Panc1 (cell line): ENCODE measurements at regions not wholly inside any gene's neighbourhood (a gene's known extent, or its start where the extent isn't known, plus 50 kb on each side); places are given as distances from the start of the nearest gene placed in this dataset.
A peak's percentile ranks its signal among the peaks of the same experiment; 100 is the strongest.

Experiments used
- ATAC-seq: fragments of 200-7000 bp; cut with Tn5 transposase; 2 replicates; pipeline ENCODE4 v1.9.1; 2020; ENCODE audit warnings: mild to moderate bottlenecking, moderate library complexity
- BruUV-seq: library from RNA; stranded (reverse); fragments of 400-500 nt; replicated peaks from 2 replicates; lab custom pipeline; 2021; lab: Mats Ljungman, UMichigan
- CTCF ChIA-PET: fragments of 300-600 bp; sonication (Branson Sonifier 250); formaldehyde crosslinking; loops from one replicate; lab custom pipeline; 2022; ENCODE audit warnings: antibody characterized with exemption; lab: Charles Lee
- POLR2A ChIA-PET: fragments of 300-600 bp; sonication (Branson Sonifier 250); formaldehyde crosslinking; loops from one replicate; lab custom pipeline; 2022; ENCODE audit warnings: antibody characterized with exemption; lab: Charles Lee
- DNase-seq: peaks from one replicate; pipeline ENCODE4 v3.0.0-alpha.2; 2010; ENCODE audit warnings: low read depth, low spot score
- H3K27ac ChIP-seq: 2 replicates; pipeline ENCODE4 v1.5.1; 2011; ENCODE audit warnings: mild to moderate bottlenecking, low read length, inconsistent platforms
- H3K27me3 ChIP-seq: fragments of 200-500 bp; sonication (Bioruptor generic); 2 replicates; pipeline ENCODE4 v1.6.0; 2014; ENCODE audit warnings: low read length, inconsistent platforms; ENCODE audit not compliant: control insufficient read depth, insufficient read depth
- H3K36me3 ChIP-seq: fragments of 200-500 bp; sonication (Bioruptor generic); 2 replicates; pipeline ENCODE4 v1.5.1; 2014; ENCODE audit warnings: inconsistent platforms, mild to moderate bottlenecking, low read length, moderate library complexity; ENCODE audit not compliant: control insufficient read depth, insufficient read depth
- H3K4me1 ChIP-seq: 2 replicates; pipeline ENCODE4 v1.5.1; 2011; ENCODE audit warnings: inconsistent platforms, mild to moderate bottlenecking, low read length, moderate library complexity; ENCODE audit not compliant: control insufficient read depth, insufficient read depth
- H3K4me3 ChIP-seq, 2 experiments: 2 replicates each; pipeline ENCODE4 v1.5.1; 2011 to 2012; ENCODE audit warnings: low read depth in 2 of 2, low read length in 2 of 2, mild to moderate bottlenecking in 2 of 2, inconsistent platforms in 1 of 2, moderate library complexity in 1 of 2
- H3K9me3 ChIP-seq: fragments of 200-500 bp; sonication (Bioruptor generic); 2 replicates; pipeline ENCODE4 v1.5.1; 2014; ENCODE audit warnings: low read depth, mild to moderate bottlenecking, inconsistent platforms, low read length, moderate library complexity; ENCODE audit not compliant: control insufficient read depth, insufficient read depth
- POLR2AphosphoS5 ChIP-seq: IDR thresholded peaks from 2 replicates; pipeline ENCODE4 v1.6.1; 2012; ENCODE audit warnings: mild to moderate bottlenecking, low read depth, low read length, moderate library complexity
- REST ChIP-seq, 2 experiments: IDR thresholded peaks; 2 replicates each; pipeline ENCODE4 v1.6.1; 2011 to 2012; ENCODE audit warnings: low read depth in 2 of 2, control low read depth in 1 of 2, low read length in 1 of 2, mild to moderate bottlenecking in 1 of 2, moderate library complexity in 1 of 2; ENCODE audit not compliant: insufficient read depth in 1 of 2
- SIN3A ChIP-seq: IDR thresholded peaks from 2 replicates; pipeline ENCODE4 v1.6.1; 2012; ENCODE audit warnings: low read depth, mild to moderate bottlenecking, low read length, moderate library complexity, borderline replicate concordance; ENCODE audit not compliant: insufficient read depth
- TCF7L2 ChIP-seq: IDR thresholded peaks from 2 replicates; pipeline ENCODE4 v1.6.1; 2011; ENCODE audit warnings: mild to moderate bottlenecking, low read depth, low read length, inconsistent platforms
- in situ Hi-C: cut with HindIII; loops from 2 replicates; pipeline ENCODE4 v1.10.0; 2016; ENCODE audit warnings: low sequenced_read_pairs, low pct_unique_long_range_greater_than_20kb
- intact Hi-C: fragments of 100-400 bp; cut with micrococcal nuclease; formaldehyde crosslinking; loops from one replicate; pipeline ENCODE4 v1.10.0; 2022; ENCODE audit not compliant: unreplicated experiment
- TF ChIP-seq, protein P1 (sequence below): fragments of 450-650 bp; IDR thresholded peaks from 2 replicates; pipeline ENCODE4 v1.5.1; 2017; ENCODE audit warnings: mild to moderate bottlenecking

GRCh38 chr15:95848126-95848525 lies 482.4 kb upstream of the NR2F2 start:
- intact Hi-C loops: no loop called here
- no peaks in the 10 kb centered on the region for H3K36me3 ChIP-seq
- H3K4me3 ChIP-seq: no peak overlapping the region
- POLR2A ChIA-PET: no interaction called here
- H3K27ac ChIP-seq: no peak overlapping the region
- H3K4me1 ChIP-seq: no peaks in the 10 kb centered on the region
- BruUV-seq: no TSS peak
- CTCF ChIA-PET: no interaction called here
- TF ChIP-seq TCF7L2 (no peak), POLR2AphosphoS5 (no peak), SIN3A (no peak), REST (IDR thresholded peaks at IDR 0.05; ENCODE audit: insufficient read depth in 1 of 2, low read depth in 2 of 2, low read length in 1 of 2) (no peak)
- TF ChIP-seq, protein P1, sequence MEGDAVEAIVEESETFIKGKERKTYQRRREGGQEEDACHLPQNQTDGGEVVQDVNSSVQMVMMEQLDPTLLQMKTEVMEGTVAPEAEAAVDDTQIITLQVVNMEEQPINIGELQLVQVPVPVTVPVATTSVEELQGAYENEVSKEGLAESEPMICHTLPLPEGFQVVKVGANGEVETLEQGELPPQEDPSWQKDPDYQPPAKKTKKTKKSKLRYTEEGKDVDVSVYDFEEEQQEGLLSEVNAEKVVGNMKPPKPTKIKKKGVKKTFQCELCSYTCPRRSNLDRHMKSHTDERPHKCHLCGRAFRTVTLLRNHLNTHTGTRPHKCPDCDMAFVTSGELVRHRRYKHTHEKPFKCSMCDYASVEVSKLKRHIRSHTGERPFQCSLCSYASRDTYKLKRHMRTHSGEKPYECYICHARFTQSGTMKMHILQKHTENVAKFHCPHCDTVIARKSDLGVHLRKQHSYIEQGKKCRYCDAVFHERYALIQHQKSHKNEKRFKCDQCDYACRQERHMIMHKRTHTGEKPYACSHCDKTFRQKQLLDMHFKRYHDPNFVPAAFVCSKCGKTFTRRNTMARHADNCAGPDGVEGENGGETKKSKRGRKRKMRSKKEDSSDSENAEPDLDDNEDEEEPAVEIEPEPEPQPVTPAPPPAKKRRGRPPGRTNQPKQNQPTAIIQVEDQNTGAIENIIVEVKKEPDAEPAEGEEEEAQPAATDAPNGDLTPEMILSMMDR: no peak
- ATAC-seq: no peak
- DNase-seq: no peak
- in situ Hi-C loops: no loop called here
- no peaks in the 10 kb centered on the region for H3K27me3 ChIP-seq
- no peaks in the 10 kb centered on the region for H3K9me3 ChIP-seq

- ChIA-PET CTCF (interaction anchor here (1.0 kb wide), 1 partner anchor 16 kb away, joined by 3 read pairs; no protein-coding TSS in a partner anchor), POLR2A (no interaction called here)
- Histone ChIP-seq H3K4me1 (no peaks in the 10 kb centered on the region), H3K36me3 (no peaks in the 10 kb centered on the region), H3K9me3 (no peaks in the 10 kb centered on the region), H3K27me3 (no peaks in the 10 kb centered on the region), H3K27ac (no peak overlapping the region), H3K4me3 (no peak overlapping the region)
- BruUV-seq: no TSS peak
- DNase-seq (no peak), ATAC-seq (no peak)
- intact Hi-C loops: no loop called here
- TF ChIP-seq TCF7L2: no peak
- TF ChIP-seq, protein P1: peak; percentile 29; the same call in 1 of the 2 replicates
- in situ Hi-C loops: no loop called here
Measured at GRCh38 chr15:95850837-95851236, 479.7 kb upstream of the NR2F2 start.
